HG03064 (cell line): ENCODE measurements at regions not wholly inside any gene's neighbourhood (a gene's known extent, or its start where the extent isn't known, plus 50 kb on each side); places are given as distances from the start of the nearest gene placed in this dataset.
"Not testable (repeated sequence)": the region's sequence is repeated elsewhere in the genome, so short reads cannot be mapped to it uniquely, and the experiment has no call there.

ENCODE experiments used
- ATAC-seq: cut with Tn5 transposase; IDR thresholded peaks from one replicate; pipeline ENCODE4 v1.9.1; 2021; ENCODE audit warnings: low read depth; ENCODE audit not compliant: unreplicated experiment

DNA sequence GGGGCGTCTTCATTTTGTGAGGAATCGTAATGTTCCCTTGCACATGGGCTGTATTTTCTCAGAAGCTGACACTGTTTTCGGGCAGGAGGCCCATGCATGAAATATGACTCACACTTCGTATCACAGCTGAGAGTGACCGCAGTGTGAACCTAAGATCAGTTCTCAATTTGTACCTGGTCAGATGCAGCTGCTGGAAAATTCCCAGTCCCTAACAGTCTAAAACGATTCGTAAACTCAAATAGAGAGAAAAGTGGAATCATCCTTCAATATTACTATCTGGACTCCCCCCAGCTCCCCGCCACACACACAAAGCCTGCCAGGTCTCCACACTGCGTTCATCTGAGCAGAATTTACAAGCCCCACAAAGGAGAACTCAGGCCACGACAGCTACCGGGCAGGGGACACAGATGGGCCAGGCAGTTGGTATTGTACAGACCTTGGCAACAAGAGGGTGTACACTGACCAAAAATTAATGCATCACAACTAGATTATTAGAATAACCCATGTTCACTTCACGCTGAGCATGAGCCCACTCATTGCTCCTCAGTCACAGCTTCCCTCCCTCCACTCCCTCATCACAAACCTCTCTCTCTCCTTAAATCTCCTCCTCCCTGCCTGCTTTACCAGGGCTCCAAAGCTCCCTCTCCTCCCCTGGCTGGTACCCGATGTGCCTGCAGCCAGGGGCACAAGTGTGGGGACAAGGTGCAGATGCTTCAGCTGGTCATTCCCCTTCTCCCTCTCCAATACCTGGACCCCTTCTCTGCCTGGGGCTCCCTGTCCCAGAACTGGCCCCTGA, 488.4 kb downstream of the PREX1 start:
- ATAC-seq = no peak

DNA sequence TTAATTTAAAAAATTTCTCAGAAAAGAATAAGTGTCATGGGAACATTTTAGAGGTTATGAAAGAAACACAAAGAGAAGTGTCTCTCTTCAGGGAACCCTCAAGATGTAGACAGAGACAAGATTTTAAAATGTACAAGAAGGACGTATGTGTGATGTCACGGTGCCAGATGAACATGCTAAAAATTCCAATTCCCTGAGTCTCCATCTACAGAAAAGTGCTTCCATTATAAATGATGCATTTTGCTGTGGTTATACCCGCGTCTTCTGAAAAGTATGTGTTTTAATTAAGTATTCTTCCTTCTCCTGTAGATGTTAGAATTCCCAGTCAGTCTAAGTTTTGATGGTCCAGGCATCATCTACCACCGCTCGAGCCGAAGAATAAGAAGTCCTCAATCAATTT, 489.1 kb downstream of the PREX1 start:
- no peak for ATAC-seq

DNA sequence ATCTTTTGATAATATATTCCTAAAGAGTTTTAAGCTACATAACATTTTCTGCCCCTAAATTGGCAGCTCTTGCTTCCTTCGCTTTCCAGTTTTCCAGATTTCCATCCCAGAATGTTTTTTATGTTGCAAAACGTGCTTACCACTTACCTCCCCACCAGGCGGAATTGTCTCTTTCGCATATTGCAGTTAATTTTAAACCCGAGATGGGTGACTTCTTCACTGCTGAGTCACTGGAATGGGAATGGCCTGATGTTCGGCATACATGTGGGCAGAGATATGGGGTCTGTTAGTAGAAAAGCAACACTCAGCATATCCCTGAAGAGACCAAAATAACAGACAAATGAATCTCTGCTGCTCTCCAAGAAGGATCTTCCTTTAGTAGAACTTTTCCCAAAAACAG, 491.2 kb downstream of the PREX1 start:
- no peak for ATAC-seq

DNA sequence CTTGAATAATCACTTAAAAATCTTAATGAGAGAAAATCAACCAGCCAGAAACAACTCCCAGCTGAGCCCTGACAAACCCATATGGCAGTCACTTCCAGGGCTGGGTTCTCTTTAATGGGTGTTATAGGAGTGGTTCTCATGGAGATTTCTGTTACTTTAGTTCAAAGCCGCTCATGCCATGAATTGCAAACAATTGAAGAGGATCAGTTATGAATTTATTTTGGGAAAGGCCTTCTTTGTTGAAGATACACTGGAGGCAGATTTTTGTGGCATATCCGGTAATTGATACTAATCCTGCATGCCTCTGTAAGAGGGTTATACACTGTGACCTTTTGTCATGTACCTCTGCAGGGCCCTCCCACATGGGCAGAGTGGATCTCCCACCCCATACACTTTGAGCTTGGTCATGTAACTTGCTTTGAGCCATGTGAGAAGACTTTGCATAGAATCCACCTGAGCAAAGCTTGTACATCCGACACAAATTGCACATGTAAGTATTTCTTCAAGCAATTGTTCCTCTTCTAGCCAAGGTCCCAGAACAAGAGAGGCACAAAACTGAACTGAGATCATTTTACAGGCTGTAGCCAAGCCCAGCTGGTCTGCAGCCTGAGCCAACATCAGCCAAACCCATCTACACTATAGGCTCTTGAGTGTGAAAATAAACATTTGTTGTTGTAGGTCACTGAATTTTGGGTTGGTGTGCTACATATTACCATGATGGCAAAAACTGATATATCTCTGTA, 492.3 kb downstream of the PREX1 start:
- no peak for ATAC-seq

- ATAC-seq = no peak
These were observed 494.1 kb downstream of the PREX1 start for GRCh38 chr20:48333707-48334106.

- ATAC-seq = no peak
These were observed 495.2 kb downstream of the PREX1 start for GRCh38 chr20:48332555-48332954.

DNA sequence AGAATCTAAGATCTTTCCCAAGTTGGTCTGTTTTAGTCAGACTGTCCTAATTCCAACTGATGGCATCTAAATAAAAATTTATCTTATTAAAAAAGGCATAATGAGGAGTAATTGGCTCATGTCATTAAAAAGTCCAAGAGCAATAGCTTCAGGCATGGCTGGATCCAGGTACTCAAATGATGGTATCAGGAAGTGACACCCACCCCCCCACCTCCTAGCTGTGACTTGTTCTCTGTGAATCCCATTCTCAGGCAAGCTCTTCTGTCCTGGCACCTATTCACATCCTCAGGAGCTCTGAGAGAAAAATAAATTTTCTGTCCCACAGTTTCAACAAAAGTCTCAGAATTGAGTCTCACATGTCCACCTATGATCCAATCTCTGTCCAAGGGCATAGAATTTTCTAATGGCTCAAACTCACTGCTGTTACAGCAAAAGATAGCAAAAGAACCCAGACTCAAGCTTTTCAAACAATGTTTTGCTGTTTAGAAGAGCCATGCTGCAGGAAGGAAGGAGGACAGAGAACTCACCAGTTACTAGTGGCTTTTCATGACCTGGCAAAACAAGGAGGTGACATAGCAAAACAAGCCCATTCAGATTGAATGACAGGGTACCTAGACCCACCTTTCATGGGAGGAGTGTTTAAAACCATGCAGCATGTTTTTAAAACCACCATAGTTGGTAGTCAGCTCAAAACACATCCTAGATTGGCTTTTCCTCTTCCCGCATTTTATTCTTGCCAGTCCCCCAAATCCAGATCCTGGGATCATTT, 496.1 kb downstream of the PREX1 start:
- ATAC-seq = no peak

DNA sequence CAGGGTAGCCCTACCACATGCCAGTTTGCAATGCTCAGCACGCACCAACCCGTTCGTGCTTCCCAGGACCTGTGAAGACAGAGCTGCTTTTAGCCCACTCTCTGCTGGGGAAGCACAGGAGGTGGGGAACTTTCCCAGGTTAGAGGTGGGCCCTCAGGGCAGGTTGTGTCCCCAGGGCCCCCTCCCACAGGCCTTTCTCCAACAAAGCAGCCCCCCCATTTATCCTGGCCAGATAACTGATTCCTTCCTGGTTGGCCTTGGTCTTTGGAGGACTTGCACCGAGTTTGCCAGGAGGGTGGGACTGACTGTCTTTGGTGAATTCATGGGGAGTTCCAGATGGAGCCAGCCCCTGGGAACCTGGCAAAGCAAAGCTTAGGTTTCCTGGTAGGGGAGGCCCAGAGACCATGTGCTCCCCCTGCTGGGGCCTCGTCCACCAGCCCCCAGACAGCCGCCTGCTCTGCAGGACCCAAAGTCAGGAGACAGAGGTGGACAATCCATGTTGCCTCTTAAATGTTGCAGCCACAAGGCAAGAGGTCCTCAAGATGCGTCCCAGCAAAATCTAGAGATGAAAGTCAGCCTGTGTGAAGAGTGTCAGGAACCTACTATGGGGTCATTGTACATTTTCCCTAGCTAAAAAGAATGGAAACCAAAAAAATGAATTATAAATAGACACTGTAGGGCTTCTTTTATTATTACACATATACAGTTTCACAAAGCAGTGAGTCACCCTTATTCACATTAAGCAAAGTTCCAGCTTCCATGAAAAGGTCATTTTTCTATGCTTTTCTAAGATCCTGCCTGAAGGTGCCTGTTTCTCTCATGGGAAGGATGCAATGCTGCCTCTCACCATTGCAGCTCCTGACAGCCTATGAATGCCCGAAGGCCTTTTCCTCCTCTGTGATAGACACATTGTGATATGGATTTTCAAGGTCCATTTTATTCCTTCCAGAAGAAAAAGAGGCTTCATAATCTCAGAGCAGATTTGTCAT, 497.8 kb downstream of the PREX1 start:
- no peak for ATAC-seq

DNA sequence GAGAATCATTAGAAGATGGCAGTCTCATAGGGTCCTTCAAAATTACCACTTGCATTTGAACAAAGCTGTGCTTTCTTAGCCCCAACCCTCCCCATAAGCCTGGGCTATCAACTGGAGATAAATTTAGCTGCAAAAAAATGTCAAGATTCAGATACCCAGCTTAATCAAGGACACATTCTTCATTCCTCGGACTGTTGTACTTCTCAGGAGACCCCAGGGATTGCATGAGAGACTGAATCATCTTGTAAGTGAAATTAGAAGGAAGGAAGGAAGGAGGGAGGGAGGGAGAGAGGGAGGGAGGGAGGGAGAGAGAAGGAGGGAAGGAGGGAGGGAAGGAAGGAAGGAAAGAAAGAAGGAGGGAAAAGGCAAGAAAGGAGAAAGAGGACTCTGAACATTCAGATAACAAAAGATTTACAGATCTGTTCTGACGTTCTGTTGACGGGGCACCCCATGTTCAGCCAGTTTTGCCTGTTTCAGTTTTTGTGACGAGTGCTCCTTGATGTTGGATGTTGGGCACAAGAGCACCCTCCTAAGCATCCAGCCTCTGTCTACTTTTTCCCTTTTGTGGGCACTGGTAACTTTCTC, 498.7 kb downstream of the PREX1 start:
- no peak for ATAC-seq

DNA sequence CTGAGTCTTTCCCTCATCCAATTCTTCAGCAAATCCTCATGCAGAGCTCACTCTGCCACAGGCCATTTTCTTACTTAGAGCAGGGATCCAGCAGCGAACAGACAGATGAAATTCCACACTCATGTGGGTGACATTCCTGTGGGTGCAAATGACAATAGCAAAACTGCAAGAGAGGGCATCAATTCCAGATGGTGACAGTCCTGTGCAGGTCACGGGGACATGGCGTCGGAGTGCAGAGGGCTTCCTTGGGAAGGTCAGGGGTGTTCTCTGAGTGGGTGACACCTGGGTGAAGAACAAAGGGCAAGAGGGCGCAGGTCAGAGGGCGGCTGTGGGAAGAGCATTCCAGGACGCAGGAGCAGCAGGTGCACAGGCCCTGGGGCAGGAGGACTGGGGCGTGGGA, 500.0 kb downstream of the PREX1 start:
- ATAC-seq = not testable (repeated sequence)

DNA sequence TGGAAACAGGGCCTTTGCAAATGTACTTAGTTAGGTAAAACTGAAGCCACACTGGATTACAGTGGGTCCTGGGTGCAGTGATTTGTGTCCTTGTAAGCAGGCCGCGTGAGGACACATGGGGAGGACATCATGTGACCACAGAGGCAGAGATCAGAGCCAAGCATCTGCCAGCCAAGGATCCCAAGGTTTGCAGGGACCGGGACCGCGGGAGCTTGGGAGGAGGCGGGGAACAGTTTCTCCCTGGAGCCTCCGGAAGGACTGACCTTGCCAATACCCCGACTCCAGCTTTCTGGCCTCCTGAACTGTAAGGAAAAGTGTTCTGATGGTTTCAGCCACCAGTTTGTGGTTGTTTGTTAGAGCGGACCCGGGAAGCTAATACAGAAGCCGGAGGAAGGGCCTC, 500.9 kb downstream of the PREX1 start:
- ATAC-seq = no peak

GRCh38 chr20:48326434-48326691, 501.4 kb downstream of the PREX1 start:
- ATAC-seq = no peak

DNA sequence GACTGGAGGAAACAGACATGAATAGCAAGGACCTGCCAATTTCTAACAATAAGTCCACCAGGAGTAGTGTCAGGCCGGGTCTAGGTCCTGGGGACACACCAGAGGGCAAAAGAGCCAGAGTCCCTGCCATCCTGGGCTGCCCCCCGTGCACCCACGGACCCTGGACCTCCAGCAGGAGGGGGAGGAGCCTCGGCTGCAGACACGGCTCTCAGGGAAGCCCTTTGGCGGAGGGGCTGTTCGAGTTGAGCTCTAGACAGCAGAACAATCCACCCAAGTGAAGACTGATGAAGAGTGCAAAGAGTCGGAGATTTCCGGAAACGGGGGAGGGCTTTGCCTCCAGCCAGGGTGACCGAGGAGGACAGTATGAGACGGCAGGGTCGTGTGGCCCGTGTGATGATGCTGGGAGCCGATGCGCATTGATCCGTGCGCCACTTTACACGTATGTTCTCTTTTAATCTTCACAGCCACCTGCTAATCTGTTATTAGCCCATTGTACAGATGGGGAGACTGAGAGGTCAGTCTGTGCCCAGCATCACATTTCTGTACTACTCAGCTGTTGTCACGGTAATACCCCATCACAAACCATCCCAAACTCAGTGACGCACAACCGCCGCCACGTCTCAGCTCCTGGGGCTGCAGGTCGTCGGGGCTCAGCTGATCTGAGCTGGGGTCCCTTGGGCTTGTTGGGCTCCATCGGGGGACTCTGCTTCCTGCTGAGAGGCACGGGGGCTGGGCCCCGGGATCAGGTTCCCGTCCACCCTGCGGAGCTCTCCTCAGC, 502.0 kb downstream of the PREX1 start:
- no peak for ATAC-seq

DNA sequence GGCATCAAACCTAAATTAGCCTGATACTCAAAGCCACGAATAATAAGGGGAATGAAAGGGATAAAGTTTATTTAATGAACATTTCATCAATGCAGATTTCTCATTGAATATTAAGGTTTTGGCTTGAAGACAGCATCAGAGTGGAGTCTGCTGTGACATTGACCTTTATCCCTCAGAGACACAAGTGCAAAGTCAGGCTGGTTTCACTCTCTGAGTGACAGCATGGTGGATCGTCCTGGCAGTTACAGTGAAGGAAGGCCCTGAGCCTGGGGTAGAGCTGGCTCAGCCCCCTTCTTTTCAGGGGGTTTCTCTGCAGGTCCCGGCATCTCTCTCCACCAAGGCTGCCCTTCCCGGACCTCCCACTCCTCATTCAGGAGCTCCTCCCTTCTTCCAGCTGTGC, 503.1 kb downstream of the PREX1 start:
- no peak for ATAC-seq

DNA sequence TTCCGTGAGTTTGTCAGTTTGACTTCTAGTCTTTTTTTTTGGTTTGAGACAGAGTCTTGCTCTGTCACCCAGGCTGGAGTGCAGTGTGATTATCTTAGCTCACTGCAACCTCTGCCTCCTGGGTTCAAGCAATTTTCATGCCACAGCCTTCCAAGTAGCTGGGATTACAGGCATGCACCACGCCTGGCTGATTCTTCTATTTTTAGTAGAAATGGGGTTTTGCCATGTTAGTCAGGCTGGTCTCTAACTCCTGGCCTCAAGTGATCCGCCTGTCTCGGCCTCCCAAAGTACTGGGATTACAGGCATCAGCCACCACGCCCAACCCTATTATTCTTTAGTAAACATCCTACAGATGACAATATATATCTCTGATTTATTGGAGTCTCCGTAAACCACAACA, 506.5 kb downstream of the PREX1 start:
- no peak for ATAC-seq

GRCh38 chr20:48319943-48320584, 507.7 kb downstream of the PREX1 start:
- ATAC-seq = no peak

GRCh38 chr20:48317578-48317977, 510.2 kb downstream of the PREX1 start:
- ATAC-seq = no peak

- ATAC-seq = no peak
These were observed 512.7 kb downstream of the PREX1 start for GRCh38 chr20:48314925-48315592.
